ENCODE measurements at regions not wholly inside any gene's neighbourhood (a gene's known extent, or its start where the extent isn't known, plus 50 kb on each side); places are given as distances from the start of the nearest gene placed in this dataset.

- no peak for DNase-seq
Observed at GRCh38 chr9:79237861-79238260, 333.9 kb upstream of the TLE4 start.

- DNase-seq: no peak
Observed at GRCh38 chr9:79240774-79241173, 331.0 kb upstream of the TLE4 start.

DNA sequence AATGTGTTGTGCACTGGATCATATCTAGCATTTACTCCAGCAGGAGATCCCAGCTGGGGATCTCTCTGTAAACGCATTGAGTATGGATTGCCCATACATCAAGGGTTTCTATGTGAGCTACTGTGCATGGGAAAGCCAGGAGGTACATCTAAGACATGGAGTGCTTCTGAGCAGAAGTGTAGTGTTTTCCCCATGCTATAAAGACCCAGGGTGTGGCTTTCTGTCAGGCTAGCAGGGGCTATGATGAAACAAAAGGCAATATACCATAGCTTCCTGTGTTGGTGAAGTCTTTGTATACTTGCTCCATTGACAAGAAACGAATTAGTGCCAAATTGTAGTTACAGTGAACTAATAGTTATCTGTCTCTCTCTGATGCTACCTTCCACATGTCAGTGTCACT is 329.3 kb upstream of the TLE4 start:
- DNase-seq: no peak

GRCh38 chr9:79246170-79246569 is 325.6 kb upstream of the TLE4 start:
- no peak for DNase-seq

GRCh38 chr9:79247021-79247420 is 324.7 kb upstream of the TLE4 start:
- DNase-seq: no peak

- no peak for DNase-seq
Observed at GRCh38 chr9:79250806-79251205, 321.0 kb upstream of the TLE4 start.

DNA sequence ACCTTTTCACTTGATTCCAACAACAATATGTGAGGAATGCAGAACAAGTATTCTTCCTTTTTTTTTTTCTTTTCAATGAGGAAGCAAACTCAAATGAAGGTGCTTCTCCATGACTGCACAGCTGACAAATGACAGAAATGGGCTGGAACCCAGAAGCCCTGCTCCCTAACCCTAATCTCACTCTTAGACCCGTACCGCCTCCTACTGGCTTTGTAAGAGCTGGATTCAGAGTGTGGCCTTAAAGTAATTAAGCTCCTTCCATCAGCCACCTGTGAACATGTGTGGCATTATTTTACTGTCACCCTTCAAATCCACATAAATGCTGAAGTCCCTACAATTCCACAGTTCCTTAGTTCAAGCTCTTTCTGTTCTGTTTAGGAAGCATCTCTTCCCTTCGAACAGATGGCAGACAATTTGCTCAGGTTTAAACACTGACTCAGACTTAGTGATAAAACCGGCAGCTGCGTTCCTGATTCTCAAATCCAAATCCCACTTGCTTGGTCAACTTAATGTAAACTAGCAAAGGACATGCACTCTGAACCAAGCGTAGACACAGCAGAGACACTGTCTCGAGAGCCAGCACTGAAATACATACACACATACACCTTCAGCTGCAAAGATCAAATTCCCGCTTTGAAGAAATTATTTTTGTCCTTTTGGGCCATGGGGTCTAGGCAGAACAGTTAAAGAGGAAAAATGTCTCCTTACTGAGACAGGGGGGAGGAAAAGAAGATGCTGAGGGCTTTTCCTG is 316.7 kb upstream of the TLE4 start:
- no peak for DNase-seq

- no peak for DNase-seq
Observed at GRCh38 chr9:79255651-79256260, 316.0 kb upstream of the TLE4 start.

DNA sequence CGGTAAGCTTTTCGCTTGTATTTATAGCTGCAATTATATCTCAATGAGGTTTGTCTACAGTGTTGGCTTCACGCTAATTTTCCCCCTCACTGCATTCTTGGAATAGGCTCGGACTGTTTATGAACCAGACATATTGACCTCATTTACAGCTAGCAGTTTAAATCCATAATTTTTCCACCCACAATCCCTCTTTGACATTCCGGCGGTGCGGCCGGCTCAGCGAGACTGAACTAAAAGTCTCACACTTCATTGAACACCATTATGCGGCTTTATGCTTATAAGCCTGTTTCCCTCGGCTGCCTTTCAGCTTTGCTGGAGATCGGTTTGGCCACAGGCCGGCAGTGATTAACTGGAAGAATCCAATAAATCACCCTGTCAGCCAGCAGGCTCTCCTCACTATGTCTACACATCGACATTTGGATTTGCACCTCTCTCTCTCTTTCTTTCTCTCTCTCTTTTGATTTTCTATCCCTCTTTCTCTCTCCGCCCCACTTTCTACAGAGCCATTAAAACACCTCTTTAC is 315.0 kb upstream of the TLE4 start:
- DNase-seq: no peak

GRCh38 chr9:79257228-79257781 is 314.5 kb upstream of the TLE4 start:
- DNase-seq: no peak

DNA sequence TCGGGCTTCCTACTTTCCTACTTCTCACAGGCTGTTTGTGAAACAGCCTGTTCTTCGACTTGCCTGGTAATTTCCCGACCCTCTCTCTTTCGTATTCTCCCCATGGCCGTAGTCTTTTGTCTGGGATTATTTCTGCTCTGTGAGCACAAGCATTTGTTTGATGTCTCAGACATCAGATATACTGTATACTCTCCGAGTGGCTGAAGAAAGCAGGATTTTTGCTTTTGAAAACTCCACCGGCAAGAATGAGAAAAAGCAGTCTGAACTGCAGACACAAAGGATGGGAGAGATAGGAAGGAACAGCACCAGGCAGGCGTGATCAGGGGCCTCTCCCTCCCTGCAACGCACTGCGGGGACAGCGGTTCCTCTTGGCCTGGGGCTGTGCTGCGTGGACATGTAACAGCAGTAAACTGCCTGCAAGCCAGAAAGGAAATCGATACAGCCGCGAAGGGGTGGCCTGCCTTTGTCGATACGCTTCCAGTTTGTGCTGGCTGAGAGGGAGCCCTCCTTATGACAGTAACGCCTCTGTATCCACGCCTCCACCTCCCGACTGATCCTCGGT is 313.9 kb upstream of the TLE4 start:
- DNase-seq: no peak

- no peak for DNase-seq
Observed at GRCh38 chr9:79259858-79260257, 311.9 kb upstream of the TLE4 start.

DNA sequence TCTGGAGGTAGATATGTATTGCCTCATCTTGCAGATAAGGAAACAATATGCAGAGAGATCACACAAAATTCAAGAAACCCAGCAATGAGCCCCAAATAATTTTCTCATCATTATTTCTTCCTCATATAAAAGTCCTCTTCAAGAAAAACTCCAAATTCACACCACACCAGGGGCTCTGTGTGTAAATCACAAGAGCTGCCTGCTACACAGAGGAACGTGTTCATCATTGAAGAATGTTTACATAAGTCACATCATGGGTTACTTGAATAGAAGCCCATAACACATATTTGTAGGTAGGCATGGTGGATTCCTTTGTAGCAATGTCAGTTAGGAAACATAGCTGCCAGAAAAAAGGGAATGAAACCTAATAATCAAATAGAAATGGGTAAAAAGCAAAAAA is 308.1 kb upstream of the TLE4 start:
- DNase-seq: no peak

DNA sequence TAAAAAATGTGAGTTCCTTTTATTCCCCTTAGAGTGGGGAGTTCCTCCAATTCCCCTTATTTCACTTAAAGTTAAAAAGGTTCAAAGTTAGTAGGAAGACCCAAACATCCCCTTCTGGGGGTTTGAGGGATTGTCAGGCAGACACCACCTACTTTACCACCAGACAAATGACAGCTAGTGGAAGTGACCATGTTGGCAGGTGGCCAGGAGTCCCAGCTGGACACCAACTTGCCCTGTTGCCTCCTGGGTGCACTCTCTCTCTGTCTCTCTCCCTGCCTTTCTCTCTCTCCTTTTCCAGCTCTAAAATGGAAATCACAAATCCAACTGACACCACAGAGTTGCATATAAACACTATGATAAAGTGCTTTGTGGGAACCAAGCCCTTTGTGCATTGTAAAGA is 307.7 kb upstream of the TLE4 start:
- DNase-seq: no peak

DNA sequence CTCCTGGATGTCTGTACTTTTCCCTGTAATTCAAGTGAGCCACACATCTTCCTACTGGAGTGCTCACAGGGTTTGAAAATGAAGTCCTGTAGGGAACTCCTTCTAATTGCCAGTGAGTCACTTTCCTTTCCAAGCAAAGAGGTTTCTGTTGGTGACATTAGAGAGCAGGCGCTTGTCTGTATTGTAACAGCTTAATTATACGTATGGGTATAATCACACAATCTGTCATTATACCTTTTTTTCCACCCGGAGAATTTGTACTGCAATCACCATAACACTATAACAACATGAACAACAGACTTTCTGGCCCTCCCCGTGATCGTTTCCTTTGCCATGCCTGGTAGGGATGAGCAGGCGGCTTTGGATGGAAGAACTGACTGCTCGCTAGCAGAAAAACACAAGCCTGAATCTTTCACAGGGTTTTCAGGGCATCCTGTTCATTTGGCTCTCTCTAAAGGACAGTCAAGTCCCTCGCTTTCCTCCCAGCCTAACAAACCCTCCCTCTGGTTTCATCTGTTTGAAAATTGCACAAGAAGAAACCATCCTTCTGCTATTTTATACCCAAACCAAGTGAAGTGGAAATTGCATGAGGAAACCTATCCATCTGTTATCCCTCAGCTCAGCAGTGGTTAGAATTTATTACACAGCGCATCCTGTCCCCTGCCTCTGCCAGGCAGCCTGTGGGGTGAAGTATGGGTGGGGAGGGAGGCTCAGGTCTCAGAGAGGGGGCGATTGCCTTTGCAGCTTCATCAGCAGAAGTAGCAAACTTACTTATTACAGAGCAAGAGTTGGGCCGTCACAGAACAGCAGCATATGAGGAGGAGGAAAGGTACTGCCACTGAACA is 307.0 kb upstream of the TLE4 start:
- DNase-seq: no peak

GRCh38 chr9:79266986-79267385 is 304.8 kb upstream of the TLE4 start:
- no peak for DNase-seq

GRCh38 chr9:79268806-79269205 is 303.0 kb upstream of the TLE4 start:
- DNase-seq: no peak

GRCh38 chr9:79273311-79273710 is 298.5 kb upstream of the TLE4 start:
- DNase-seq: no peak

DNA sequence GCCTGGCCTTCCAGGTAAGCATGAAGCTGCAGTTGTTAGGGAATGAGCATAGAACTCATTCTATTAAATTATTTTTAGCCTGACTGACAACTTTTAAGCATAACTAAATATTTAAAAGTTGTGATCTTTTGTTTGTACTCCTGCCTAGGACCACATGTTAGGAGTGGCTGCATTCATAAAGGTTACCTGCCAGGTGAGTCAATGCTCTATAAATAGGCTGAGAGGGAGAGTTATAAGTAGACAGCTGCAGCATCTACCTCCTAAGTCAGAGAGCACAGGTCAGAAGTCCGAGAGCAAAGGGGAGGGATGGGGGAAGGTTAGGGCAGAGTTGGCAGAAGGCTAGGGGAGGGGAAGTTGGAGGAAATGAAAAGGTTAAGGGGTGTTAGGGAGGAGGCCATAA is 292.4 kb upstream of the TLE4 start:
- DNase-seq: no peak

- no peak for DNase-seq
Observed at GRCh38 chr9:79280691-79281090, 291.1 kb upstream of the TLE4 start.

DNA sequence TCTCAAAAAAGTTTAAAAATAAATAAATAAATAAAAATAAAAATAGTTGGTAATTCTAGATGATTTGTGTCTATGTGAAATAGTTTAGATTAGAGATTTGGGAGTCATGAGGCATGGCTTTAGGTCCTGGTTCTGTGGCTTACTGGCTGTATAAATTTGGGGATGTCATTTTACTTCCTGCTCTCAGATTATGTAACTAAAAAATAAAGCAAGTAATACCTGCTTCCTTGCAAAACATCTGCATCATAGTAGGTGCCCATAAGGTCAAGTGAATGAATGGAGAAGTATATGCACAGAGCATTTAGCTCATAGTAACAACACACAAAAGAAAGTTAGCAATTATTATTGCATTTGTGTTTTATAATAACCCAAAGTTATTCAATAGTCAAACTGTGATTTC is 287.7 kb upstream of the TLE4 start:
- DNase-seq: no peak

DNA sequence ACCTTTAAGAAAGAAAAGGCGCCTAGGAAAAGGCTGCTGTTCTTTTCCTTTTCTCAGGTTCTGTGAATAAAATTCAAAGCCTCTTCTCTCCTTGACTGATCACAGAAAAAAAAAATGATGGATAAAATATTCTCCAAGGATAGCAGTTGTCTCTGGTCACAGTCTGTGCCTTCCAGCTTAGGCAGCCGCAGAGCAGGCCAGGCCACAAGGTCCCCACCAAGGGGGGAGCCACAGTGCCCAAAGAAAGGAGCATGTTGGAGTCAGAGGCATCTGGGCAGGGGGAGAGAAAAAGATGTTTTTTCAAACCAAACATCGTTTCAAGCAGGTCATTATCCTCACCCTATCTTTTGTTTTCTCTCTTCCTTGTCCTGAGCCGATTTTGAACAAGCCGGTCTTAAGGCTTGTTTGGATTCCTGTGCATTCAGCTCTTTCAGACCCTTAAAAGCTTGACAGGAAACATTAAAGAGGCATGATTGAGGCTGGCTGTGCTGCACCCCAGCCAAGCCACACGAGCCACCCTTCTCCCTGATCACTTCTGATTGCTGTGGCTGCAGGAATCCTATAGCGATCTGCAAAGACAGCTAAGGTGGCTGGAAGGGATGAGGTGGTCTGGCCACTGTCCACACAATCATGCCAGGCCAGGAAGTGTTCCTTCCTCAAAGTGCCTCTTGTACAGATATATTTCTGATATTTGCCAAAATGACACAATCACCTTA is 284.6 kb upstream of the TLE4 start:
- DNase-seq: no peak
